ENCODE measurements at regions not wholly inside any gene's neighbourhood (a gene's known extent, or its start where the extent isn't known, plus 50 kb on each side); places are given as distances from the start of the nearest gene placed in this dataset.
"Not testable (repeated sequence)": the region's sequence is repeated elsewhere in the genome, so short reads cannot be mapped to it uniquely, and the experiment has no call there.

DNA sequence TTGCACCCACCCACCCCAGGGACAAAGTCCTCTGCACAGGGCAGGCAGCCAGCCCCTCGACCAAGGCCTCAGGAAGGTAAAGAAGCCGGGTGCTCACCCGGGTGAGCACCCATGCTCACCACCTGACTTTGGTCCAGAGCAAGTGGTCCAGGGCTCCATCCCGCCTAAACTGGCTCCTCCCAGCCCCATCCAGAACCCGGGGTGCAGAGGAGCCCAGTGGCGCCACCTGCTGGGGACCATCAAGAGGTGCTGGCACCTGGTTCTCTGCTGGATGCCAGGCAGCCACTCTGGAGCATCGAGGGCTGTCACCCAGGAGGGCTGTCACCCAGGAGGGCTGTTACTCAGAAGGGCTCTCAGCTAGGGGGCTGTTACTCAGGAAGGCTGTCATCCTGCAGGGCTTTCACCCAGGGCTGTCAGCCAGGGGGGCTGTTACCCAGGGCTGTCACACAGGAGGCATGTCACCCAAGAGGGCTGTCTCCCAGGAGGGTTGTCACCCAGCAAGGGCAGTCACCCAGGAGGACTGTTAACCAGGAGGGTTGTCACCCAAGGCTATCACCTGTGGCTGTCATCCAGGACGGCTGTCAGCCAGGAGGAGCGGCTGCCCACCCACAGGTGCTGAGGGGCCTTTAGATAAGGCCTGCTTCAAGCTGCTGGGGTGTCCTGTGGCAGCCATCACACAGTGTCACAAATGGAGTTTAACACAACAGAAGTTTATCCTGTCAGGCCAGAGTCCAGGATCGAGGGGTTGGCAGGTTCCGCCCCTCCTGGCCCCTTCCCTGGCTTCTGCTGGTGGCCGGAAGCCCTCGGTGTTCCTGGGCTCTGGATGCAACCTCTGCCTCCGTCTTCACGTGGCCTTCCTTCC, 98.5 kb downstream of the TNFRSF13B start:
- no peak overlapping the region for H3K4me3 ChIP-seq (ENCODE audit: control insufficient read depth, low read depth, low read length)
- TF ChIP-seq, protein P1, sequence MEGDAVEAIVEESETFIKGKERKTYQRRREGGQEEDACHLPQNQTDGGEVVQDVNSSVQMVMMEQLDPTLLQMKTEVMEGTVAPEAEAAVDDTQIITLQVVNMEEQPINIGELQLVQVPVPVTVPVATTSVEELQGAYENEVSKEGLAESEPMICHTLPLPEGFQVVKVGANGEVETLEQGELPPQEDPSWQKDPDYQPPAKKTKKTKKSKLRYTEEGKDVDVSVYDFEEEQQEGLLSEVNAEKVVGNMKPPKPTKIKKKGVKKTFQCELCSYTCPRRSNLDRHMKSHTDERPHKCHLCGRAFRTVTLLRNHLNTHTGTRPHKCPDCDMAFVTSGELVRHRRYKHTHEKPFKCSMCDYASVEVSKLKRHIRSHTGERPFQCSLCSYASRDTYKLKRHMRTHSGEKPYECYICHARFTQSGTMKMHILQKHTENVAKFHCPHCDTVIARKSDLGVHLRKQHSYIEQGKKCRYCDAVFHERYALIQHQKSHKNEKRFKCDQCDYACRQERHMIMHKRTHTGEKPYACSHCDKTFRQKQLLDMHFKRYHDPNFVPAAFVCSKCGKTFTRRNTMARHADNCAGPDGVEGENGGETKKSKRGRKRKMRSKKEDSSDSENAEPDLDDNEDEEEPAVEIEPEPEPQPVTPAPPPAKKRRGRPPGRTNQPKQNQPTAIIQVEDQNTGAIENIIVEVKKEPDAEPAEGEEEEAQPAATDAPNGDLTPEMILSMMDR (conservative IDR thresholded peaks at IDR 0.05; ENCODE audit: control insufficient read depth, insufficient read depth, low read depth, low read length), result peak; percentile 57
- peak; percentile 13 for DNase-seq (ENCODE audit: low read depth)

DNA sequence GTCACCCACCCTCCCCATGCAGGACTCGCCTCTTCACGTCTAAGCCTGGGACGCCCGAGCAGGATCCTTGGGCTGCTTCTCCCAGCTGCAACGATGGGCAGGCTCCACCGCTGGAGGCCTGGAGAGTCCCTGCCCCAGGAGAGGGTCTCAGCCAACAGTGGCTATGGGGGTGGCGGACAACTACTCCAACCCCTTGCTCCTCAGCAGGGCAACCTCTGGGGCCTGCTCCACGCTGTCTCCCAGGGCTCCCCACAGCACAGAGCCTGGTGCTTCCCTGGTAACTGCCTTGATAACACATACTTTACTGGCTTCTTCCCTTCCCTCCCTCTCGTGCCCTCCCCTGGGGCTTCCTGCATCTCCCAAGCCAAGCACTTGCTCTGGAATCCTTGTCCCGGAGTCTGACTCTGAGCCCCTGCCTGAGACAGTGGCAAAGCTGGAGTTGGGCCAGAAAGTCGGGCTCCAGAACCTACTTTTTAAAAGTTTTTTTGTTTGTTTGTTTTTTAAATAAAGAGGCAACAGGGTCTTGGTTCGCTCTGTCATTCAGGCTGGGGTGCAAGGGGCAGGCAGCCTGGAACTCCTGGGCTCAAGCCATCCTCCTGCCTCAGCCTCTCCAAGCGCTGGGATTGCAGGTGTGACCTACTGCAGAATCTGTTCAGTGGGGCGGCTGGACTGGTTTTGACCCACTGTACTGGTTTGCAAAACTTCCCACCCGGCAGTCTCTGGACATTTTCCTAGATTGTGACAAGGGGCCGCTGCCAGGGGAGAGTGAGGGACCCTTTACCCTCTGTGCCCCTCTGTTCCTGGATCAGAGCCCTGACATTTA, 99.4 kb downstream of the TNFRSF13B start:
- TF ChIP-seq, protein P1 (conservative IDR thresholded peaks at IDR 0.05; ENCODE audit: control insufficient read depth, insufficient read depth, low read depth, low read length), result no peak
- no peak for DNase-seq (ENCODE audit: low read depth)
- H3K4me3 ChIP-seq (ENCODE audit: control insufficient read depth, low read depth, low read length), result no peak overlapping the region

DNA sequence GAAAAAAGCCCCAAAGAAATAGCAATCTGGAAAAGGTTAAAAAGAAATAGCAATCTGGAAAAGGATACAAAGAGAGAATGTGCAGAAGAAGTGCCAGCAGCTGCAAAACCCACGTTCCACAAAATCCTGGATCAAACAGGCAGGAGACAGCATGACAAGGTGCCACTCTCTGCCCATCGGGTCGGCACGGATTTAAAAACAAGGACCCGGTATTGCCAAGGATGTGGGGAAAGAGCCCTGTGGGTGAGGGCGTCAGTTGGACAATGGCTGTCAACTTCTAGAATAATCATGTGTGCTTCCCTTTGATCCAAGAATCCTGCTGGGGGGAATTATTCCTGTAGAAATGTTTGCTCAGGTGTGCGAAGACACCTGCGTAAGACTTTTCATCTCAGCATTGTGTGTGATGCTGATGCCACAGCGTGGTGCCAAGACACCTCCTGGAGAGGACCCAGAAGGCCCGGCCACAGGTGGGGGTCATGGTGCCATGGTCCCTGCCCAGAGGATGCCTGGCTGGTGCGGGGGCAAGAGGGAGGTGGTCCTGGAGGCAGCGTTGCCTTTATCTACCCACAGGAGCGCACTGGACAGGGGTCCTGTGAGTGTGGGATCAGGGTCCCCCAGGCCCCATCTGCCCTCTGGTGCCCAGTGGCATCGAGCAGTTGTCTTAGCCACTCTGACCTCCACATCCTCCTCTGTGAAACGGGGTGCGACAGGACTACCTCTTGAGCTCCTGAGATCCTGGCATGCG, 100.3 kb downstream of the TNFRSF13B start:
- DNase-seq (ENCODE audit: low read depth); H3K4me3 ChIP-seq (ENCODE audit: control insufficient read depth, low read depth, low read length): not testable (repeated sequence)

DNA sequence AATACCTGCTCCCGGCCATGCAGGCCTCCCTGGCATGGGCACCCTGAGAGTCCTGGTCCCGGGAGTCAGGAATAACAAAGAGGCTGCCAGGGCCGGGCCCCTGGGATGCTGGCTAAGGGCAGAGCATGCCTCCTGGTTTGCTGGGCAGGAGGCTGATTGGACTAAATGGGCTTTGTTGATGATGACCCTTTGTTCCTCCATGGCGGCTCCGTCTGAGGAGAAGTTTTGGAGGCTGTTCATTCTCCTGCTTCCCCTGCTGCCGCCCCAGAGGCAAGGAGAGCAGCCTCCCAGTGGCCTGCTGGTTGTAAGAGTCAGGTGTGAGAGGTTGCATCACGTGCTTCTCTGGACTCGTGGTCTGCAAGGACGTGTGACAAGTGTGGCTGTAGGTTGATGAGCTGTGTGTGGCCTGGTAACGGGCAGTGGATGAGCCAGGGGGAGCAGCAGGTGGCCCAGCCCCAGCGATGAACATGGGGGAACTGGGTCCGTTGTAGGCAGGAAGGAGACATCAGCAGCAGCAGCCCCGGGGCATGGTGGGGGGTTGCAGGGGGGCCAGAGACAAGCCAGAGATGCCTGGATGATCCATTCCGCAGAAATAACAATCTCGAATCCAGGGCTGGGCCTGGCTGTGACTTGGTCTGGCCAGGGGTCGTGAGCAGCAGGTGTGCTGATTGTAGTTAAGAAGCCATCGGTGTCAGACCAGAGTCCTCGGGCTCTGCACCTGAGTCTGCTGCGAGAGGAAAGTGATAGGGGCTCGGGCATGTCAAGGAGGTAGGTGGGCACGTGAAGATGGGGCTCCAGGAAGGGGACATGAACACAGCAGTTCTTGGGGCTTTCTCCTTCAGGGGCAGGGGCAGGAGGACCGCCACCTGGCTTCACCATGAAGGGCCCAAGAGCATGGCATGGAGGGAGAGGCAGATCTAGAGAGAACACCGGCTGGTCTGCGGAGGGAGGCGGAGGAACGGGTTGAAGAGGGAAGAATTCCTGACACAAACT, 101.4 kb downstream of the TNFRSF13B start:
- no peak for DNase-seq (ENCODE audit: low read depth)
- TF ChIP-seq, protein P1 (conservative IDR thresholded peaks at IDR 0.05; ENCODE audit: control insufficient read depth, insufficient read depth, low read depth, low read length), result no peak
- no peak overlapping the region for H3K4me3 ChIP-seq (ENCODE audit: control insufficient read depth, low read depth, low read length)

DNA sequence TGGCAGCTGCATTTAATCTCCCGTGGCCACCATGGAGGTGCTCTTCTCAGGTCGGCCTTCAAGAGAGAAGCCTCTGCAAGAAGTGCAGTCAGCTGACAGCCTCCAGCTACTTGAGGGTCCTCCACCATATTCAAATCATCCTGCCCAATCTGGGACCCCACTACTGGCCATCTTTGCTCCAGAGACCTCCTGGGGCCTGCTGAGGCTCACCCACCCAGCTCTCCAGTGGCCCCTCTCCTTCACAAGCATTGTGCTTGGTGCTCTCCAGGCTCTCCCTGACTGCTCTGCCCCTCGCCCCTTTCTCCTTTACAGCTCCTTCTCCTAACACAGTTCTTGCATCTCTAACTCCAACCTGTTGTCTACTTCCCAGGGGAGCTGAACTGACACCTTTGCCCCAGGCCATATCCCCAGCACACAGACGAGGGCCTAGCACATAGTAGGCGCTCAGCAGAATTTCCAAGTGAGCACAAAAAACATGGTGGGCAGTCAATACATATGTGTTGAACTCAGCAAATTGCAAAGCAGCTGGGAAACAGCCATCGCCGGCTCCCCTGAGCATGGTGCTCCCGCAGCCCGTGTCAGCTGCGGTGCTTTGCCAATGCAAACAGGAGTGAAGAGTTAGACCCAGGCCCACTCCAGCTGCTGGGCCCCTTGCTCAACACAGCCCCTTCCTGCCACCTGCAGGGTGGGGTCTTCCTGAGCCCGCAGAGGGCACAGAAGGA, 102.2 kb downstream of the TNFRSF13B start:
- not testable (repeated sequence) for DNase-seq (ENCODE audit: low read depth); H3K4me3 ChIP-seq (ENCODE audit: control insufficient read depth, low read depth, low read length)

DNA sequence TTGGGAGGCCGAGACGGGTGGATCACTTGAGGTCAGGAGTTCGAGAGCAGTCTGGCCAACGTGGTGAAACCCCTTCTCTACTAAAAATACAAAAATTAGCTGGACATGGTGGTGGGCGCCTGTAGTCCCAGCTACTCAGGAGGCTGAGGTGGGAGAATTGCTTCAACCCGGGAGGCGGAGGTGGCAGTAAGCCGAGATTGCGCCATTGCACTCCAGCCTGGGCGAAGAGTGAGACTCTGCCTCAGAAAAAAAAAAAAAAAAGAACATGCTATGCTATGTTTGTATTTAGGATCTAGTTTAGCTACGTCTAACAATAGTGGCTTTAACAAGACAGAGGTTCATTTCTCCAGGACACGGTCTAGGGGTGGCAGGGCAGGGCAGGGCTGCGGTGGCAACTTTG, 103.3 kb downstream of the TNFRSF13B start:
- DNase-seq (ENCODE audit: low read depth); H3K4me3 ChIP-seq (ENCODE audit: control insufficient read depth, low read depth, low read length): not testable (repeated sequence)

DNA sequence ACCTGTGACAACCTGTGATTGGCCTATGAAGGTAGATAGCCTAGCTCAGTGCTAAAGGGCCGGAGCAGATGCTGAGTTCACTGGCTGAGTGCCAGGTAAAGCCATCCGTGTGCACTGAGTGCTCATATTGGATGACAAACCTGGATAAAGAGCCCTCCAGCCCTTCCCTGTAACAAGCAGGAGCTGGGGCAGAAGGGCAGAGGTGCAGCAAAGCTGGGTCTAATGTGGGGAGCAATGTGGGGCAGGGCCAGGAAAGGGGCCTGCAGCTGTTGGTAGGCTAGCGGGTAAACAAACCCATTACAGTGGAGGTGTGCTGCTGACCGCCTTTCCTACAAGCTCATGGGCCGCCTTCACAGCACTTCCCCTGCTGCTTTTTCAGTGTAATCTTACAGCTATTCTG, 104.4 kb downstream of the TNFRSF13B start:
- not testable (repeated sequence) for DNase-seq (ENCODE audit: low read depth); H3K4me3 ChIP-seq (ENCODE audit: control insufficient read depth, low read depth, low read length)

DNA sequence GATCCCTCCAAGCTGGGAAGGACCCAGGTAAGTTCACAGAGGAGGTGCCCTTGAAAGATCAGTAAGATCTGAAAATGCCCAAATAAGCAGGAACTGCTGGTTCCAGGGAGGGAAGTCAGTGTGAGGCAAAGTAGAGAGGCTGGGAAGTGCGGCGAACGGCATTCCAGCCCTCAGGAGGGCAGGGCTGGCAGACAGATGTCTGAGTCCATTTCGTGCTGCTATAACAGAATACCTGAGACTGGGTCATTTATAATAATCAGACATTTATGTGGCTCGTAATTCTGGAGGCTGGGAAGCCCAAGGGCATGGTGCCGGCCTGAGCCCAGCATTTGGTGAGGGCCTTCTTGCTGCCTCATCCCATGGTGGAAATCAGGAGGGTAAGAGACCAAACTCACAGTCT, 105.1 kb downstream of the TNFRSF13B start:
- not testable (repeated sequence) for H3K4me3 ChIP-seq (ENCODE audit: control insufficient read depth, low read depth, low read length); DNase-seq (ENCODE audit: low read depth)

Data from fibroblast of mammary gland (primary cell).